ENCODE measurements at regions not wholly inside any gene's neighbourhood (a gene's known extent, or its start where the extent isn't known, plus 50 kb on each side); places are given as distances from the start of the nearest gene placed in this dataset.

- CTCF ChIA-PET: interaction anchor here (1.2 kb wide), 1 partner anchor 11 kb away, joined by 3 read pairs; no protein-coding TSS in a partner anchor
- H3K4me2 ChIP-seq: no peak overlapping the region
- no peak overlapping the region for H3K27ac ChIP-seq (ENCODE audit: low read depth in 2 of 2, low read length in 1 of 2)
- WGBS (ENCODE audit: low lambda C conversion rate): 51% methylated on average over 3 of the region's 3 CpGs
- no peaks in the 10 kb centered on the region for H3K9me2 ChIP-seq
- no peaks in the 10 kb centered on the region for H3K36me3 ChIP-seq (replicated peaks in 1 of 2; ENCODE audit: control insufficient read depth in 1 of 2, insufficient read depth in 2 of 2, low read length in 1 of 2)
- no peak overlapping the region for H3K9ac ChIP-seq
- no peaks in the 10 kb centered on the region for H3K9me3 ChIP-seq
- no peaks in the 10 kb centered on the region for H3K4me1 ChIP-seq (ENCODE audit: control insufficient read depth in 1 of 2, insufficient read depth in 2 of 2, low read depth in 1 of 2, low read length in 1 of 2)
- POLR2A ChIA-PET: no interaction called here
- no peak overlapping the region for H3K4me3 ChIP-seq (ENCODE audit: low read depth in 2 of 2, low read length in 1 of 2)
- no peak overlapping the region for H2AFZ ChIP-seq (ENCODE audit: low read depth)
- H3K27me3 ChIP-seq (ENCODE audit: insufficient read depth): peaks cover 7% of the 10 kb centered on the region; the same call in 1 of the 2 replicates
- no peaks in the 10 kb centered on the region for H4K20me1 ChIP-seq (ENCODE audit: insufficient read depth)
- no peaks in the 10 kb centered on the region for H3F3A ChIP-seq (replicated peaks; ENCODE audit: insufficient read depth)
- TF ChIP-seq TCF12 (IDR thresholded peaks at IDR 0.05) (no peak), POLR2AphosphoS5 (IDR thresholded peaks at IDR 0.05; ENCODE audit: low read depth, low read length) (no peak), RFX5 (IDR thresholded peaks at IDR 0.05; ENCODE audit: low read length) (no peak)
- no peak for DNase-seq
- no peaks in the 10 kb centered on the region for H3K79me2 ChIP-seq (ENCODE audit: insufficient read depth)
These were observed 72.6 kb downstream of the CYP26A1 start for GRCh38 chr10:93146336-93146735.

- Histone ChIP-seq H3K9me3 (no peaks in the 10 kb centered on the region), H3K4me1 (ENCODE audit: control insufficient read depth in 1 of 2, insufficient read depth in 2 of 2, low read depth in 1 of 2, low read length in 1 of 2) (no peaks in the 10 kb centered on the region), H3K27ac (ENCODE audit: low read depth in 2 of 2, low read length in 1 of 2) (no peak overlapping the region), H3K27me3 (ENCODE audit: insufficient read depth) (peaks cover 7% of the 10 kb centered on the region; the same call in 1 of the 2 replicates), H3K36me3 (replicated peaks in 1 of 2; ENCODE audit: control insufficient read depth in 1 of 2, insufficient read depth in 2 of 2, low read length in 1 of 2) (no peaks in the 10 kb centered on the region), H2AFZ (ENCODE audit: low read depth) (no peak overlapping the region), H3K9me2 (no peaks in the 10 kb centered on the region), H3F3A (replicated peaks; ENCODE audit: insufficient read depth) (peaks cover 1% of the 10 kb centered on the region), H3K79me2 (ENCODE audit: insufficient read depth) (no peaks in the 10 kb centered on the region), H3K9ac (no peak overlapping the region), H4K20me1 (ENCODE audit: insufficient read depth) (no peaks in the 10 kb centered on the region), H3K4me2 (no peak overlapping the region), H3K4me3 (ENCODE audit: low read depth in 2 of 2, low read length in 1 of 2) (no peak overlapping the region)
- WGBS (ENCODE audit: low lambda C conversion rate): 19% methylated on average over 2 of the region's 2 CpGs
- CTCF ChIA-PET: interaction anchor here (0.9 to 1.0 kb wide), 2 partner anchors 10 to 32 kb away, joined by 3 read pairs; no protein-coding TSS in a partner anchor
- POLR2A ChIA-PET: no interaction called here
- TF ChIP-seq ELF1 (IDR thresholded peaks at IDR 0.05): no peak
- TF ChIP-seq EZH2phosphoT487 (IDR thresholded peaks at IDR 0.05; ENCODE audit: borderline replicate concordance, low read depth): no peak
- TF ChIP-seq NRF1 (IDR thresholded peaks at IDR 0.05; ENCODE audit: low read depth, low read length): no peak
- no peak for TF ChIP-seq REST (IDR thresholded peaks at IDR 0.05; ENCODE audit: low read depth, low read length)
- no peak for TF ChIP-seq FOXM1 (IDR thresholded peaks at IDR 0.05; ENCODE audit: low read depth)
- no peak for TF ChIP-seq RCOR1 (IDR thresholded peaks at IDR 0.05; ENCODE audit: low read length)
- no peak for TF ChIP-seq RFX5 (IDR thresholded peaks at IDR 0.05; ENCODE audit: low read length)
- no peak for TF ChIP-seq PBX3 (IDR thresholded peaks at IDR 0.05)
- no peak for TF ChIP-seq EP300 (IDR thresholded peaks at IDR 0.05; ENCODE audit: borderline replicate concordance in 1 of 2, low read depth in 1 of 2, low read length in 1 of 2)
- TF ChIP-seq POLR2AphosphoS5 (IDR thresholded peaks at IDR 0.05; ENCODE audit: low read depth, low read length): no peak
- TF ChIP-seq RAD21 (IDR thresholded peaks at IDR 0.05; ENCODE audit: low read length): no peak
- TF ChIP-seq MAX (IDR thresholded peaks at IDR 0.05; ENCODE audit: low read depth): no peak
- no peak for TF ChIP-seq JUND (IDR thresholded peaks at IDR 0.05)
- TF ChIP-seq GABPA (IDR thresholded peaks at IDR 0.05; ENCODE audit: low read depth): no peak
- TF ChIP-seq SMC3 (IDR thresholded peaks at IDR 0.05; ENCODE audit: low read depth, low read length): no peak
- DNase-seq: no peak
These were observed 73.6 kb downstream of the CYP26A1 start for GRCh38 chr10:93147281-93147680.
